ENCODE measurements at regions not wholly inside any gene's neighbourhood (a gene's known extent, or its start where the extent isn't known, plus 50 kb on each side); places are given as distances from the start of the nearest gene placed in this dataset.

DNA sequence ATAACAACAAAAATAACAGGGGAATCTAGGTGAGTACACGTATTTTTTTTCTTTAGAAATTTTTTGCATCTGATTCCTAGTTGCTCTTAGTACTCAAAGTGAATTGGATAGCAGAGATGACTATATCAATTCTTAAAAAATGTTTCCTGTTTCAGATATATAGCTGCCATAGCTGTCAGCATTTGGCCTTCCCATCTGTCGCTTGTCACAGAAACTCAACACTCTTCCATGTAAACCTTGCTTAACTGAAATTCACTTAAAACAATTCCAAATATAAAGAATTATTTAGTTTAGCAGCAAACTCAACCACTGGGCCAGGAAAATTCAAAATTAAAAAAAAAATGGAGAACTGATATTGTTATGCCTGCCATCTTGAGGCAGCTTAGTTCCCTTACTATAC, 807.5 kb downstream of the IGSF11 start:
- CTCF ChIA-PET = no interaction called here
- no peaks in the 10 kb centered on the region for H3K9me2 ChIP-seq (ENCODE audit: insufficient read depth)
- intact Hi-C loops (cut with micrococcal nuclease; ENCODE audit: unreplicated experiment) = no loop called here
- H3K36me3 ChIP-seq (ENCODE audit: low read depth) = no peaks in the 10 kb centered on the region
- H4K20me1 ChIP-seq (ENCODE audit: insufficient read depth) = no peaks in the 10 kb centered on the region
- H3K9me3 ChIP-seq (ENCODE audit: insufficient read depth, low read depth) = no peaks in the 10 kb centered on the region
- no peak overlapping the region for H3K4me3 ChIP-seq
- no peaks in the 10 kb centered on the region for H3K79me2 ChIP-seq (ENCODE audit: low read depth)
- H3K4me1 ChIP-seq (replicated peaks; ENCODE audit: insufficient read depth) = no peaks in the 10 kb centered on the region
- BruUV-seq (replicated peaks) = no TSS peak
- no peak for TF ChIP-seq CTCF (conservative IDR thresholded peaks at IDR 0.05)
- no peak for TF ChIP-seq EZH2 (IDR thresholded peaks at IDR 0.05; ENCODE audit: low read depth)
- H3K27ac ChIP-seq = no peak overlapping the region
- H3F3A ChIP-seq (ENCODE audit: insufficient read depth, low read depth) = no peaks in the 10 kb centered on the region
- no peak overlapping the region for H3K4me2 ChIP-seq
- POLR2A ChIA-PET (ENCODE audit: unreplicated experiment) = no interaction called here
- no peak overlapping the region for H2AFZ ChIP-seq
- DNase-seq = no peak
- H3K27me3 ChIP-seq (ENCODE audit: insufficient read depth, low read depth) = no peaks in the 10 kb centered on the region

DNA sequence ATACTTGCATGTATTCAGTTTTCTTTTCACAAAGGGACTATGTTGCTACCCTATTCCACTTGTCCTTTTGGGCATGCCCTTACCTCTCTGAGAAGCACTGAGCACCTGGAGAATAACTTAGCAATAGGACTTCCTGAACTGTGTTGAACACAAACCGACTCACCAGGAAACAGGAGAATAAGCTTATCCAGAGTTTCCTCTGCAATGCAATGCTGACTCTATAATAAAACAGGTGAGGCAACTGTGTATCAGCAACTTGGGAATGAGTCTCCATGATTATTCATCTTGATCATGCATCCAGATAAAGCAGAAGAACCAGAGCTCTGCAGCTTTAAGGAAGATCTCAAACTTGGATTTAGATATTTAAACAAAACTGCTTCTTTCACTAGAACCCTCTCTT, 806.5 kb downstream of the IGSF11 start:
- H2AFZ ChIP-seq = no peak overlapping the region
- no peaks in the 10 kb centered on the region for H3K9me2 ChIP-seq (ENCODE audit: insufficient read depth)
- no peaks in the 10 kb centered on the region for H3K27me3 ChIP-seq (ENCODE audit: insufficient read depth, low read depth)
- no TSS peak for BruUV-seq (replicated peaks)
- DNase-seq = no peak
- H3K27ac ChIP-seq = no peak overlapping the region
- H3K79me2 ChIP-seq (ENCODE audit: low read depth) = no peaks in the 10 kb centered on the region
- no peaks in the 10 kb centered on the region for H3F3A ChIP-seq (ENCODE audit: insufficient read depth, low read depth)
- no peaks in the 10 kb centered on the region for H3K9me3 ChIP-seq (ENCODE audit: insufficient read depth, low read depth)
- H3K36me3 ChIP-seq (ENCODE audit: low read depth) = no peaks in the 10 kb centered on the region
- no peaks in the 10 kb centered on the region for H4K20me1 ChIP-seq (ENCODE audit: insufficient read depth)
- ChIA-PET POLR2A (ENCODE audit: unreplicated experiment) (no interaction called here), CTCF (no interaction called here)
- TF ChIP-seq EZH2 (IDR thresholded peaks at IDR 0.05; ENCODE audit: low read depth) (no peak), CTCF (conservative IDR thresholded peaks at IDR 0.05) (no peak)
- H3K4me1 ChIP-seq (replicated peaks; ENCODE audit: insufficient read depth) = no peaks in the 10 kb centered on the region
- intact Hi-C loops (cut with micrococcal nuclease; ENCODE audit: unreplicated experiment) = no loop called here
- no peak overlapping the region for H3K4me2 ChIP-seq
- no peak overlapping the region for H3K4me3 ChIP-seq

DNA sequence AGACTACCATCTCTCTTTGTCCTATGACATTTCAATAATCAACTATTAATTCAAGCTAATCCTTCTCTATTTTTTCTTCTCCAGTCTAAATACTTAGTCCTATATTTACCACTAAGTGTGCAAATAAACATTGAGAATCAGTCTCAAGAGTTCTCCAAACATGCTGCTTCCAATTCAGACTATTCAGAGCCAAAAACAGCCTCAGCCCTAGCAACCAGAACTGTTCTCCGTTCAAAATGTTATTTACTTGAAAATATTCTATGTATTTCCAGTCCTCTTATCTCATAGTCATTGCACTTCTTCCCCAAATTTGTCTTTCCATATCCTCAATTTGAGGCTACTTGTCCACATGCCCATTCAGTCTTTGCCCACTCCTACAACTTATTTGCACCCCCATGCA, 805.5 kb downstream of the IGSF11 start:
- Histone ChIP-seq H2AFZ (no peak overlapping the region), H3K9me2 (ENCODE audit: insufficient read depth) (no peaks in the 10 kb centered on the region), H3K27me3 (ENCODE audit: insufficient read depth, low read depth) (no peaks in the 10 kb centered on the region), H3K27ac (no peak overlapping the region), H3K4me3 (no peak overlapping the region), H4K20me1 (ENCODE audit: insufficient read depth) (no peaks in the 10 kb centered on the region), H3K4me1 (replicated peaks; ENCODE audit: insufficient read depth) (no peaks in the 10 kb centered on the region), H3K9me3 (ENCODE audit: insufficient read depth, low read depth) (no peaks in the 10 kb centered on the region), H3K36me3 (ENCODE audit: low read depth) (no peaks in the 10 kb centered on the region), H3F3A (ENCODE audit: insufficient read depth, low read depth) (no peaks in the 10 kb centered on the region), H3K79me2 (ENCODE audit: low read depth) (no peaks in the 10 kb centered on the region), H3K4me2 (no peak overlapping the region)
- TF ChIP-seq EZH2 (IDR thresholded peaks at IDR 0.05; ENCODE audit: low read depth) = no peak
- TF ChIP-seq CTCF (conservative IDR thresholded peaks at IDR 0.05) = no peak
- intact Hi-C loops (cut with micrococcal nuclease; ENCODE audit: unreplicated experiment) = no loop called here
- BruUV-seq (replicated peaks) = no TSS peak
- no peak for DNase-seq
- ChIA-PET CTCF (no interaction called here), POLR2A (ENCODE audit: unreplicated experiment) (no interaction called here)

All from PC-9 (cell line).